ENCODE measurements at regions not wholly inside any gene's neighbourhood (a gene's known extent, or its start where the extent isn't known, plus 50 kb on each side); places are given as distances from the start of the nearest gene placed in this dataset.

- Histone ChIP-seq H3K27ac (no peak overlapping the region), H3K36me3 (no peaks in the 10 kb centered on the region), H3K4me1 (peaks cover 0 to 9% (median 2%) of the 10 kb centered on the region in 4 donors), H3K27me3 (no peaks in the 10 kb centered on the region), H3K4me3 (no peak overlapping the region), H3K9me3 (no peaks in the 10 kb centered on the region)
- intact Hi-C loops (cut with DNase I; ENCODE audit: low total_unique reads) = no loop called here
- TF ChIP-seq POLR2AphosphoS5 (IDR thresholded peaks at IDR 0.05) (no peak), EP300 (IDR thresholded peaks at IDR 0.05) (no peak), POLR2A (IDR thresholded peaks at IDR 0.05) (no peak)
- TF ChIP-seq, protein P1, sequence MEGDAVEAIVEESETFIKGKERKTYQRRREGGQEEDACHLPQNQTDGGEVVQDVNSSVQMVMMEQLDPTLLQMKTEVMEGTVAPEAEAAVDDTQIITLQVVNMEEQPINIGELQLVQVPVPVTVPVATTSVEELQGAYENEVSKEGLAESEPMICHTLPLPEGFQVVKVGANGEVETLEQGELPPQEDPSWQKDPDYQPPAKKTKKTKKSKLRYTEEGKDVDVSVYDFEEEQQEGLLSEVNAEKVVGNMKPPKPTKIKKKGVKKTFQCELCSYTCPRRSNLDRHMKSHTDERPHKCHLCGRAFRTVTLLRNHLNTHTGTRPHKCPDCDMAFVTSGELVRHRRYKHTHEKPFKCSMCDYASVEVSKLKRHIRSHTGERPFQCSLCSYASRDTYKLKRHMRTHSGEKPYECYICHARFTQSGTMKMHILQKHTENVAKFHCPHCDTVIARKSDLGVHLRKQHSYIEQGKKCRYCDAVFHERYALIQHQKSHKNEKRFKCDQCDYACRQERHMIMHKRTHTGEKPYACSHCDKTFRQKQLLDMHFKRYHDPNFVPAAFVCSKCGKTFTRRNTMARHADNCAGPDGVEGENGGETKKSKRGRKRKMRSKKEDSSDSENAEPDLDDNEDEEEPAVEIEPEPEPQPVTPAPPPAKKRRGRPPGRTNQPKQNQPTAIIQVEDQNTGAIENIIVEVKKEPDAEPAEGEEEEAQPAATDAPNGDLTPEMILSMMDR (IDR thresholded peaks at IDR 0.05) = no peak
- 78 to 85% (median 80%) methylated on average over 5 of the region's 5 CpGs for WGBS, 5 donors
- no peak for DNase-seq
These were observed 784.8 kb upstream of the ID2 start for GRCh38 chr2:7896940-7897487.

DNA sequence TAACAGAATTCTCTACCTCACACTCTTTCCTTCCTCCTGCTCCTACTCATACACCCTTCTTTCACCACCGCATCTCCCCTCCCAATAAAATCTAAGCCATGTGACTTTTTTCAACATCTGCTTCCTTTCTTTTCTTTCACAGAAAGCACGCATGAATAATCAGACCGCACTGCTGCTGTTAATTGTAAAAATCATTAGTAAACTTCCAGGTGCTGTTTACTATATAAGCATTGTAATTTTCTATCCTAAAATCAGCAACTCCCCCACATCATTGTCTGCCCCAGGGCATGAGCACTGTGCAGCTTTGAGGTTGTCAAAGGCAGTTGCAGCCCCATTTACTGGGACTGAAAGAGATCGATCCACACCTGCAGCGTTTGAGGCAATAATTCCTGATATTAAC is 782.6 kb upstream of the ID2 start:
- Histone ChIP-seq H3K27ac (no peak overlapping the region), H3K36me3 (no peaks in the 10 kb centered on the region), H3K27me3 (no peaks in the 10 kb centered on the region), H3K4me1 (peaks cover 0 to 9% (median 2%) of the 10 kb centered on the region in 4 donors), H3K4me3 (no peak overlapping the region), H3K9me3 (no peaks in the 10 kb centered on the region)
- intact Hi-C loops (cut with DNase I; ENCODE audit: low total_unique reads) = no loop called here
- TF ChIP-seq POLR2A (IDR thresholded peaks at IDR 0.05) (no peak), EP300 (IDR thresholded peaks at IDR 0.05) (no peak), POLR2AphosphoS5 (IDR thresholded peaks at IDR 0.05) (no peak)
- TF ChIP-seq, protein P1 (IDR thresholded peaks at IDR 0.05) = no peak
- 56 to 70% (median 67%) methylated on average over 5 of the region's 5 CpGs for WGBS, 5 donors
- no peak for DNase-seq

GRCh38 chr2:7899923-7900322 is 781.9 kb upstream of the ID2 start:
- intact Hi-C loops (cut with DNase I; ENCODE audit: low total_unique reads) = no loop called here
- no peak overlapping the region for H3K27ac ChIP-seq
- TF ChIP-seq POLR2AphosphoS5 (IDR thresholded peaks at IDR 0.05) (no peak), EP300 (IDR thresholded peaks at IDR 0.05) (no peak), POLR2A (IDR thresholded peaks at IDR 0.05) (no peak)
- TF ChIP-seq, protein P1 (IDR thresholded peaks at IDR 0.05) = no peak
- no peaks in the 10 kb centered on the region for H3K9me3 ChIP-seq
- no peak for DNase-seq
- peaks cover 0 to 9% (median 2%) of the 10 kb centered on the region in 4 donors for H3K4me1 ChIP-seq
- no peaks in the 10 kb centered on the region for H3K36me3 ChIP-seq
- no peak overlapping the region for H3K4me3 ChIP-seq
- no peaks in the 10 kb centered on the region for H3K27me3 ChIP-seq
- 15 to 54% (median 32%) methylated on average over 1 of the region's 1 CpG for WGBS, 5 donors

DNA sequence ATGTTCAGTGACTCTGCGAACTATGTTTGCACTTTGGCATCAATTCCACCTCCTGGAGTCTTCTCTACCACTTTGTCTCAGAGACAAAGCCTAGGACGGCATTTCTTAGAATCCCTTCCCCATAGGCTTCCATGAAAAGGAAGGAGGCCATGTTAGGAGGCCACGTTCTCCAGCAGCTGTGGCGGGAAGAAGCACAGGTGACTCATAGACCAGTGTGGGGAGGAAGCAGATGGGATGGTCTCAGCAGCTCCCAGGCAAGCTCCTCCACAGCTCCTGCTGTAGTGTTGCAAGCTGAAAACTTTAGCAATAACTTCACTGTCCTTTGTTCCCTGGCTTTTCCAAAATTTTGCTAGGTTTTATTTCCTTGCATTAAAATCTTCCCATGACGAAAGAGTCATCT is 781.3 kb upstream of the ID2 start:
- TF ChIP-seq, protein P1 (IDR thresholded peaks at IDR 0.05) = no peak
- TF ChIP-seq EP300 (IDR thresholded peaks at IDR 0.05) = no peak
- TF ChIP-seq POLR2AphosphoS5 (IDR thresholded peaks at IDR 0.05) = no peak
- TF ChIP-seq POLR2A (IDR thresholded peaks at IDR 0.05) = no peak
- no peaks in the 10 kb centered on the region for H3K27me3 ChIP-seq
- no peak overlapping the region for H3K27ac ChIP-seq
- no peaks in the 10 kb centered on the region for H3K9me3 ChIP-seq
- intact Hi-C loops (cut with DNase I; ENCODE audit: low total_unique reads) = no loop called here
- WGBS, 5 donors = 69 to 84% (median 77%) methylated on average over 5 of the region's 5 CpGs
- peaks cover 0 to 9% (median 2%) of the 10 kb centered on the region in 4 donors for H3K4me1 ChIP-seq
- no peak for DNase-seq
- no peak overlapping the region for H3K4me3 ChIP-seq
- no peaks in the 10 kb centered on the region for H3K36me3 ChIP-seq
